Chondrocyte (in vitro differentiated cells): ENCODE measurements at regions not wholly inside any gene's neighbourhood (a gene's known extent, or its start where the extent isn't known, plus 50 kb on each side); places are given as distances from the start of the nearest gene placed in this dataset.

Experiments
- DNase-seq: peaks from one replicate; pipeline ENCODE4 v3.0.0; 2021; ENCODE audit warnings: mixed read lengths, low spot score
- H3K27ac Mint-ChIP-seq: one replicate; pipeline ENCODE4 v1.8.0; 2021; ENCODE audit warnings: mild to moderate bottlenecking, moderate library complexity, mixed read lengths; ENCODE audit not compliant: unreplicated experiment
- H3K27me3 Mint-ChIP-seq: 2 replicates; pipeline ENCODE4 v1.8.0; 2021; ENCODE audit warnings: low read depth, mixed read lengths
- H3K36me3 Mint-ChIP-seq: 2 replicates; pipeline ENCODE4 v1.8.0; 2021; ENCODE audit warnings: low read depth, mixed read lengths
- H3K4me1 Mint-ChIP-seq: 2 replicates; pipeline ENCODE4 v1.8.0; 2021; ENCODE audit warnings: low read depth, mild to moderate bottlenecking, mixed read lengths
- H3K4me3 Mint-ChIP-seq: one replicate; pipeline ENCODE4 v1.8.0; 2021; ENCODE audit warnings: mild to moderate bottlenecking, moderate library complexity, mixed read lengths; ENCODE audit not compliant: unreplicated experiment
- H3K9me3 Mint-ChIP-seq: 2 replicates; pipeline ENCODE4 v1.8.0; 2021; ENCODE audit warnings: low read depth, mixed read lengths
- TF ChIP-seq, protein P1 (sequence below): fragments of 200-600 bp; sonication (generic); IDR thresholded peaks from 2 replicates; pipeline ENCODE4 v1.5.0; 2021; ENCODE audit warnings: antibody characterized with exemption, mild to moderate bottlenecking, moderate library complexity

DNA sequence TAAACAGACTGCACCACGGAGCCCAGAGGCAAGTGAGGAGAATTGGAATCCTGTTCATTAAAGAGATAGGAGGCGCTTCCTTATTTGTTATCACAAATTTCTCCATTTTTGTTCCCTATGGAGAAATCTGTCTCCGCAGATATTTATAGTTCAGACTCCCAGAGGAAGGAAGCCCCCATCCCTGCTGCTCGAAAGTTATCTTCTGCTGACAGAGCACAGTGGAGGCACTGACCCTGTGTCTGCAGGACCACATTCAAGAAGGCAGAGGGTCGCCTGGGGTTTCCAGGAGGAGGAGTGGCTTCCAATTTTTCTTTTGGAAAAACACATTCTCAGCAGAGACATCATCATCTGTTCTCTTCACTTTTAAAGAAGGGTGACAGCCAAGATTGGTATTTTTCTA, 73.0 kb upstream of the GPR45 start:
- H3K27ac Mint-ChIP-seq = no peak overlapping the region
- peaks cover 1% of the 10 kb centered on the region for H3K36me3 Mint-ChIP-seq
- no peaks in the 10 kb centered on the region for H3K4me1 Mint-ChIP-seq
- no peak for DNase-seq
- TF ChIP-seq, protein P1, sequence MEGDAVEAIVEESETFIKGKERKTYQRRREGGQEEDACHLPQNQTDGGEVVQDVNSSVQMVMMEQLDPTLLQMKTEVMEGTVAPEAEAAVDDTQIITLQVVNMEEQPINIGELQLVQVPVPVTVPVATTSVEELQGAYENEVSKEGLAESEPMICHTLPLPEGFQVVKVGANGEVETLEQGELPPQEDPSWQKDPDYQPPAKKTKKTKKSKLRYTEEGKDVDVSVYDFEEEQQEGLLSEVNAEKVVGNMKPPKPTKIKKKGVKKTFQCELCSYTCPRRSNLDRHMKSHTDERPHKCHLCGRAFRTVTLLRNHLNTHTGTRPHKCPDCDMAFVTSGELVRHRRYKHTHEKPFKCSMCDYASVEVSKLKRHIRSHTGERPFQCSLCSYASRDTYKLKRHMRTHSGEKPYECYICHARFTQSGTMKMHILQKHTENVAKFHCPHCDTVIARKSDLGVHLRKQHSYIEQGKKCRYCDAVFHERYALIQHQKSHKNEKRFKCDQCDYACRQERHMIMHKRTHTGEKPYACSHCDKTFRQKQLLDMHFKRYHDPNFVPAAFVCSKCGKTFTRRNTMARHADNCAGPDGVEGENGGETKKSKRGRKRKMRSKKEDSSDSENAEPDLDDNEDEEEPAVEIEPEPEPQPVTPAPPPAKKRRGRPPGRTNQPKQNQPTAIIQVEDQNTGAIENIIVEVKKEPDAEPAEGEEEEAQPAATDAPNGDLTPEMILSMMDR = no peak
- H3K9me3 Mint-ChIP-seq = no peaks in the 10 kb centered on the region
- H3K27me3 Mint-ChIP-seq = peaks cover 41% of the 10 kb centered on the region
- H3K4me3 Mint-ChIP-seq = no peak overlapping the region

DNA sequence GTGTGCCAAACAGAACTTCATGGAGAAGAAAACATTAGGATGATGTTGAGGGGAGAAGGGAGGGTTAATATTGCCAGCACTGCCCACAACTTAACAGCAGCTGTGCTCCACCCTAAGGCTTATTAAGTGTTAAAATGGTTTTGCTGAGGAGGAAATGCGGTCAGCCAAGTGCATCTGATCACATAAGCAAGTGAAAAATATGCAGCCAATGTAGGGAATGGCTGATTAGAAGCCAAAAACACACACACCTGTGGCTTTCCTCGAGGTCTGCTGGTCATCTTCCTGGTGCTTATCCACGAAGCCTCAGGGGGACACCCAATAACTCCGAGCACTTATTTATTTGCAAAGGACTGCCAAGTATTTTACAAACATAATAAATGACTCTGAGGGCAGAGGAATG, 66.3 kb upstream of the GPR45 start:
- Mint-ChIP-seq H3K27ac (no peak overlapping the region), H3K27me3 (peaks cover 57% of the 10 kb centered on the region), H3K4me1 (peaks cover 2% of the 10 kb centered on the region), H3K4me3 (no peak overlapping the region), H3K9me3 (no peaks in the 10 kb centered on the region), H3K36me3 (peaks cover 1% of the 10 kb centered on the region)
- DNase-seq = no peak
- TF ChIP-seq, protein P1 = no peak

DNA sequence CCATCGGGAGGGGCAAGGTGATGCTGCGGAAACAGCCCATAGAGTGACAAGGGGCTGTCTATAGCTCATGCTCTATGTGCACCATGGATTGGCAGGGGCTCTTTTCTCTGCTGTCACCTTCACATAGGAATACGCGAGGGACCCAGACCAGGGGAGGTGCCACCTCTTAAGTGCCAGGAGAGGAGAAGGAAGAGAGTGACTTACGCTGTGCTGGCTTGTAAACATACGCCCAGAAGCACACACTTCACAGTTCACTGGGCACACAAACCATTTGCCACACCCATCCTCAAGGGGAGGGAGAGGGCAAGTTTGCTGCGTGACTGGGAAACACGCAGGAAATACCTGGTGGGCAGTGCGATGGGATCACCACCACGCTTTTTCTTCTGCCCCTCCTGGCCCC, 65.1 kb upstream of the GPR45 start:
- TF ChIP-seq, protein P1 = no peak
- Mint-ChIP-seq H3K27ac (no peak overlapping the region), H3K9me3 (no peaks in the 10 kb centered on the region), H3K4me3 (no peak overlapping the region), H3K36me3 (peaks cover 1% of the 10 kb centered on the region), H3K4me1 (peaks cover 2% of the 10 kb centered on the region), H3K27me3 (peaks cover 51% of the 10 kb centered on the region)
- DNase-seq = no peak

DNA sequence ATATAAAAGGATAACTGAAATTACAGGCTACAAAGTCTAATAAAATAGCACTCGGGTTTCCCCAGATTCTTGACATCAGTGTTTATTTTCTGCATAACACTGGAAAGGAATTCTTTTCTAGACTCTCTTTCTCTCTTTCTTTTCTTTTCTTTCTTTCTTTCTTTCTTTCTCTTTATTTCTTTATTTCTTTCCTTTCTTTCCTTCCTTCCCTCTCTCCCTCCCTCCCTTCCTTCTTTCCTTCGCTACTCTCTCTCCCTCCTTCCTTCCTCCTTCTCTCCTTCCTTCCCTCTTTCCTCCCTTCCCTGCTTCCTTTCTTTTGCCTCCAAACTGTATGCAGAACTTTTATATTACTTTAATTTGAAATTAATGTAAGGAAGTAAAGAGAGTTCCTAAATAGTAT, 64.5 kb upstream of the GPR45 start:
- Mint-ChIP-seq H3K27ac (no peak overlapping the region), H3K36me3 (peaks cover 1% of the 10 kb centered on the region), H3K4me1 (peaks cover 2% of the 10 kb centered on the region), H3K9me3 (no peaks in the 10 kb centered on the region), H3K4me3 (no peak overlapping the region), H3K27me3 (peaks cover 49% of the 10 kb centered on the region)
- no peak for DNase-seq
- TF ChIP-seq, protein P1 = no peak

DNA sequence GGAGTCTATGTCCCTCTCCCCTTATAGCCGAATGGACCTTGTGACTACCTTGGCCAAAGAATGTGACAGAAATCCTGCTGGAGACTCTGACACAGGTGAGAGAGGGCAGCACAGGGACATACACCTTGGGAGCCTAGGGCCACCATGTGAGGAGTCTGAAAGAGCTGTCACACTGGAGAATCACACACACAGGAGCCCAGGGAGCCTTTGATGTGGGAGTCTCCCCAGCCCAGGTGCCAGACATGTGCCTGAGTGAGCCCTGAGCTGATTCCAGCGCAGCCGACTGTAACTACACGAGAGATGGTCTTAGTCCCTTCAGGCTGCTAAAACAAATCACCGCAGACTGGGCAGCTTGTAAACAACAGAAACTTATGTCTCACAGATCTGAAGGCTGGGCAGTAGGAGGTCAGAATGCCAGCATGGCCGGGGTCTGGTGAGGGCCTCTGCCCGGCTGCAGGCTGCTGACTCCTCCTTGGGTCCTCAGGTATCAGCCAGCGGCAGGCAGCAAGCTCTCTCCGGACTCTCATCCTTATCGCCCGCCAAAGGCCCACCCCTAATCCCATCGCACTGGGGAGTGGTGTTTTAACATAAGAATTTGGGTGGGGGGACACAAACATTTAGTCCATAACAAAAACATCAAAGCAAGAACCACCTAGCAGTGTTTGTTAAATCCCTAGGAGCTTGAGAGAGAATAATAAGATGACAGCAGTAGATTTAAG, 63.8 kb upstream of the GPR45 start:
- no peak for DNase-seq
- Mint-ChIP-seq H3K4me1 (peaks cover 2% of the 10 kb centered on the region), H3K27me3 (peaks cover 49% of the 10 kb centered on the region), H3K36me3 (peaks cover 1% of the 10 kb centered on the region), H3K27ac (no peak overlapping the region), H3K9me3 (no peaks in the 10 kb centered on the region), H3K4me3 (no peak overlapping the region)
- TF ChIP-seq, protein P1 = no peak
